ENCODE measurements at regions not wholly inside any gene's neighbourhood (a gene's known extent, or its start where the extent isn't known, plus 50 kb on each side); places are given as distances from the start of the nearest gene placed in this dataset.

DNA sequence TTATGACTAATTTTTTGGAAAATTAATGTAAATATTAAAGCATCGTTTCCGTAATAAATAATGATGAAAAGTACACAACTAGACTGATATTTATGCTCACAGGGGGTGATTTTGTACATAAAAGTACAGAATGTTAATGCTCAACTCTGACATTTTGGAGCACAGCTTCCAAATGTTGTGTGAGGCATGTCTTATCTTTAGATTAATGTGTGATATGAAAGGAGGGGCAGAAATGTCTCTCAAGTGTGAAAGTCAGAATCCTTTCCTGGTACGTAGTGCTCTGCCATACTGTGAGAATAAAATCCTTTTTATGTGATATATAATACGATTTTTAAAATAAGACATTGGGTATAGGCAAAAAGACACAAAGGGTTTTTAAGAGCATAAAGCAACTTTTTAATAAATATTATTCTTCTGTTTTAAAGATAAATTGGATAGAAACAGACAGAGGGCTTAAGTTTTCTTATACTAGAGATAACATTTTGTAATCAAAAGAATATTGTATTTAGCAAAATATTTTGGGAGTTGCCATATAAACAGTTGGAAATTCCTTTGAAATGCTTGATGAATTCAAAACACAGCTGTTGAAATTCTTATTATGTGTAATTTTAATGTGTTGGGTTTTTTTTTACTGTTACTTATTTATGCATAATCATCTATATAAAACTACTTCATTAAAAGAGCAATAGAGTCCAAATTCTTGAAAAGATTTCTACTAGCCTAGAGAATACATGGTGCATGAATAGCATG lies 389.7 kb downstream of the RAP2B start:
- no peak for TF ChIP-seq CTCF (IDR thresholded peaks at IDR 0.05)
- no peak for TF ChIP-seq POLR2AphosphoS5 (IDR thresholded peaks at IDR 0.05)
- no peak for TF ChIP-seq POLR2A (IDR thresholded peaks at IDR 0.05; ENCODE audit: low read depth)

Data from esophagus muscularis mucosa (tissue), 3 donors.